ENCODE measurements at regions not wholly inside any gene's neighbourhood (a gene's known extent, or its start where the extent isn't known, plus 50 kb on each side); places are given as distances from the start of the nearest gene placed in this dataset.

GRCh38 chr10:128642502-128642901, 516.3 kb upstream of the MKI67 start:
- DNase-seq: no peak

DNA sequence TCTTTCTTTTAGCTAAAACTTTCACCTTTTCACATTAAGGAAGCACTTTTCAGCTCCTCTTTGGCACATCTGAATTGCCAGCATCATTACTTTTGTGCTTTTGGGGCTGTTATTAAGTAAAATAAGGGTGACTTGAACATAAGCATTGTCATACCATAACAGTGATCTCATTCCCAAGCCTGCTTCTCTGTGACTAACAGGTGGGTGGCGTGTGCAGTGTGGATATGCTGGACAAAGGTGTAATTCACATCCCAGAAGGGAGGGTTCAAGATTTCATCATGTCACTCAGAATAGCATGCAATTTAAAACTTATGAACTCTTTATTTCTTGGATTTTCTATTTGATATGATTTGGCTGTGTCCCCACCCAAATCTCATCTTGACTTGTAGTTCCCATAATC, 517.4 kb upstream of the MKI67 start:
- DNase-seq: no peak

DNA sequence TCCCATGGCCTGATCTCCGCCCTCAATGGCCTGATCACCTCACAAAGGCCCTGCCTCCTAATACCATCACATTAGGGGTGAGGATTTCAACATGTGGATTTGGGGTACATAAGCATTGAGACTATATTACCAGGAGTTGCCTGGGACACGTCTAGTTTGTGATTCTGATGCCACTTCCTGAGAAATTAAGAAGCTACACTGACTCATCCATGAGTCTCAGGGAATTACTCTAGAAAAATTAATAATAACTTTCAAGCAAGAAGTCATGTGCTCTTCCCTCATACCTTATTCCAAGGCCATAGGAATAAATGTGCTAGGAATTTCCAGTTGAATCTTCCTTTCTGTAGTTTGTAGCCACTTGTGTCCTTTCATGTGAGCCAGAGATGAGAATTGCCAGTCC, 519.3 kb upstream of the MKI67 start:
- DNase-seq: no peak

DNA sequence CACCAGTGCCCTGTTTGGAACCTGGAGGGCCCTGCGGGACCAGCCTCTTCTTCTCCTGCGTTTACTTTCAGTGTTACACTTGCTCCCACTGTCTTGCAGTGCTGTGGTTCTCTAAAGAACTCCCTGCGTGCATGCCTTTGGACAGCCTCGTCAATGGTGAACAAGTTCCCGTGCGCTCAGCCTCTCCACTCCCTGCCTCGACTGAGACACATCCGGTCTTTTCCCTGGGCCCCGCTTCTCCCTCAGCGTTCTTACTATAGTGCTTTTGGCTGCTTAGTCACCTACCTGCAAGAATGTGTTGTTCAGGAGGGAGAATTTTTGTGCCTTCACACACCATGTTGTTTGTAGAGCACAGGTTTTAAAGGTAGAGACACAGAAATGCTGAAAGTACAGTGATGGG, 520.7 kb upstream of the MKI67 start:
- DNase-seq: no peak

DNA sequence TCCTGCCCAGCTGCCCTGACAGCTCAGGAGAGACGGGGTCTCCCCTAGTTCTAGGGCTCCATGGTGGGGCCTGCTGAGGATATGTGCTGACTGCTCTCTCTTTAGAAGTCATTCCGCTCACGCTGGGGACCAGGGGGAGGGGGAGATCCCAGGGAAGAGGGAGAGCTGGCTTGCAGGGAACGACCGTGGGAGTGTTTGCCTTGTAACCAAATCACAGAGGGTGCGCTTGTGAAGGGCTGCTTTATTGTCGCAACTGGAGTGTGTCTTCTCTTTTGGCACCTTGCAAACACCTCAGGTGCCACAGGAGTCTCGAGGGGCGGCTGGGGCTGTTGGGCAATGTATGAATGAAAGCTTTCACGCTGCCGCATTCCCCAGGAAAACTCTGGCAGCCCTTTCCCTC, 531.3 kb upstream of the MKI67 start:
- DNase-seq: no peak

DNA sequence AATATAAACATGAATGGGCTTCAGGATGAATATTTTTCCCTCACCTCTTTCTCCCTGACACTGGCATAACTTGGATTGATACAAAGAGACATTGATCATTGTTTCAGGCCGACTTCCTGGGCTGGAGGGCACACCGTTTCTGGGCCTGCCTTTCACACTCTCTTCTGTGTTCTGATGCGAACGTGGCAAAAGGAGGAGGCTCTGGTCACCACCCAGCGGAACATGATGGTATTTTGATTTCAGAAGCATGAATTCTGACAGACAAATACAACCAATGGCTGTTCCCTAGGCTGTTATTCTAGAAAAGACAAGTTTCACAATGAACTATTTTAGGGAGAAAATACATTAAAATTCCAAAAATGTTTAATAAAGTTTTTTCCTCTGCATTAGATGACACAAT, 534.5 kb upstream of the MKI67 start:
- no peak for DNase-seq

DNA sequence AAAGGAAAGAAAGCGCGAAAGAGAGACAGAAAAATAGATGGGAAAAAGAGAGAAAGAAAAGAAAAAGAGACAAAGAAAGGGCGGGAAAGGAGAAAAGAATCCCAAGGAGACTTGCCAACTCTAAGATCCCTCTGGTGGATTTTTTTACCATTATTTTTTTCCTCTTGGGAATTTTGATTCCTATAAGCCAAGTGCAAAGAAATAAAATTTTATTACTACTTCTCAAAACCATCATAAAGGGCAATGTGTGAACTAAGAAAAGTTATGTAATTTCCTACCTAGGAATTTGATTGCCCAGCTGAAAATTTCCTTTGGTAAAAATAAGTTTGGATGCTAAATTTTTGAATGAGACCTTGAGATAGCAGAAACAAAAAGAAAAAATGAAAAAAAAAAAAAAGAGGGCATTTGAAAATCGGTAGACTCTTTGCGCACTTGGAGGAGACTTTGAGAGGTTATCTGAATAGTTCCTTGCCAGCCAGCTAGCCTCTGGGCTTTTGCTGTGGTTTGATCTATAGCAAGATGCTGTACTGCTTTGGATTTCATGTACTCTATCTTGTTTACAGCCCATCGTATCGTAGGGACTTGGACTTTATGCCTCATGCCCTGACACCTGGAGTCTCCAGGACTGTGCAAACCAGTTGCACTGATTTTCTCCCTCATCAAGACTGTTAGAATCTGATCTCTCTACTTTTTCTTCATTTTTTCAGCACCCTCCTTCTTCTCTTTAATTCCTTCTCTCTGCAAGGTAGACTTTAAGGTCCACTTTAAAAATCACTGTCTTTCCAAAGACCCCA, 535.4 kb upstream of the MKI67 start:
- no peak for DNase-seq

DNA sequence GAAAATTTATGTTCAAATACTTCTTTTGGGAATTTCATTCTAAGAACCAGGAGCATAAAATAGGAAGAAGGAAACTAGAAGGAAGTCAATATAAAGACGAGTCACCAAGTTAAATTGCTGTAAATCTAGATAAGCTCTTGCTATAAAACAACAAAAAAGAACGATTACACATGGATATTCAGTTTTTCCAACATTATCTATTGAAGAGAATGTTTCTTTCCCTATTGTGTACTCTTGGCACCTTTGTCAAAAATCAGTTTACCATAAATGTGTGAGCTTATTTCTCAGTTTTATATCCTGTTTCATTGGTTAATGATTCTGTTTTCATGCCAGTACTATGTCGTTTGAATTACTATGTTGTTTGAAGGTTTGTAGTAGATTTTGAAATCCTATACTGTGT, 536.3 kb upstream of the MKI67 start:
- no peak for DNase-seq

DNA sequence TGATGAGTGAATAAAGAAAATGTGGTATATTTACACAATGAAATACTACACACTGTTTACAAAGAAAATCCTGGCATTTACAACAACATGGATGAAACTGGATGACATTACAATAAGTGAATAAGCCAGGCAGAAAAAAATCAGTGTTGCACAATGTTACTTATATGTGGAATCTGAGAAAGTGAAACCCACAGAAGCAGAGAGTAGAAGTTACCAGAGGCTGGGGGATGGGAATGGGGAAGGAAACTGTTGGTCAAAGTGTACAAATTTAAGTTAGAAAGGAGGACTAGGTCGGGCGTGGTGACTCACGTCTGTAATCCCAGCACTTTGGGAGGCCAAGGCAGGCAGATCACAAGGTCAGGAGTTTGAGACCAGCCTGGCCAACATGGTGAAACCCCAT, 538.5 kb upstream of the MKI67 start:
- no peak for DNase-seq

DNA sequence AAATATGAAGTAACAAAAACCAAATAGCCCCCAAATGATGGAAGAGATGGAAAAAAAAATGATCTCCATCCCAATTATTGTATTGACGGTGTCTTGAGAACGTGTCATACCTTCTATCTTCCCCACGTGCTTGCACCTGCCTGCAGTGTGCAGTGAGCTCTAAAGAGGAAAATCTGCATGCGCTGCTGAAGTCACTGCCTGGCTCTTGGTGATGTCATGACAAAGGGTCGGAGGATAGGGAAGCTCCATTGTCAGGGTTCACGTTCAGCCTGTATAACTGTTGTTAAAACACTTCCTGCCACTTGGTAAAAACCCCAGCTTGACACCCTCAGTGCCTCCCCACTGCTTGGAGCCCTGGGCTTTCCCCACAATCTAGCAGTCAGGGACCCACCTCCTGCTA, 549.2 kb upstream of the MKI67 start:
- no peak for DNase-seq

- DNase-seq: no peak
Observed at GRCh38 chr10:128680116-128680515, 553.9 kb upstream of the MKI67 start.

GRCh38 chr10:128684215-128684614, 558.0 kb upstream of the MKI67 start:
- DNase-seq: no peak

GRCh38 chr10:128686630-128687278, 560.5 kb upstream of the MKI67 start:
- no peak for DNase-seq

- DNase-seq: no peak
Observed at GRCh38 chr10:128687408-128687807, 561.2 kb upstream of the MKI67 start.

DNA sequence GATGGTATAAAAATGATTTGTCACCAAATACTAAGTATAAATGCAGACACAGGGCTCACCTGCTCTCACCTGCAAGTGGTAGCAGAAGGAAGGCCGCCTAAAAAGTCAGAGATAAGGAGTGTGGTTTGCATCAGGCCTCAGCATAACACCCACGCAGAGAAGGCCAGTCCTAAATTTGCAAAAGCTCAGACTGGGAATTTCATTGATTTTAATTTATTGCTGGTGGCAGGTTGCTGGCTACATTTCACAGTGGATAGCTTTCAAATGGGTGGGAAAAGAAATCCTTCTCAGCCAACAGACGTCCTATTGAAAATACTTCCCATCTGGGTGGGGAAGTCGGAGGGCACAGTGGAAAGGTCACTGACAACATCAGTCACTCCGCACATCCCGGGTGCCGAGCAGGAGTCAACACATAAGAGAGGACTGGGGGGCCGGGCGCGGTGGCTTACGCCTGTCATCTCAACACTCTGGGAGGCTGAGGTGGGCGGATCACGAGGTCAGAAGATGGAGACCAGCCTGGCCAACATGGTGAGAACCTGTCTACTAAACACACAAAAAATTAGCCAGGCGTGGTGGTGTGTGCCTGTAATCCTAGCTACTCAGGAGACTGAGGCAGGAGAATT, 561.8 kb upstream of the MKI67 start:
- DNase-seq: no peak

DNA sequence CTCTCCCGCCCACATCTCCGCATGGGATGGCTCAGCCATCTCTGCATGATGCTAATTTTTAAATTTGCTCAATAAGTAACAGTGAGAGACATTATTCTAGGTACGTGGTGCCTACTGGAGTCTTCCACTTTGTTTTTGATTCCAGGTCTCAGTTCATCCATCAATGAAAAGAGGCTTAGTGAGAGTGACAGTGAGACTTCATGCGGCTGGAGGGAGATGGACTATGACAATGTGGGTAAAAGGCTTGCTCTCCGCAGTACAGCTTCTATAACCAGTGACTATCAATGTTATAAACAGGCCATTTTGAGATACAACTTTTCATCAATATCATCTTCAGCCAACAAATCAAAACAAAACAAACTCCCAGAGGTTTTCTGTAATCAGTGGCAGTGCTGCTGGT, 563.4 kb upstream of the MKI67 start:
- DNase-seq: no peak

DNA sequence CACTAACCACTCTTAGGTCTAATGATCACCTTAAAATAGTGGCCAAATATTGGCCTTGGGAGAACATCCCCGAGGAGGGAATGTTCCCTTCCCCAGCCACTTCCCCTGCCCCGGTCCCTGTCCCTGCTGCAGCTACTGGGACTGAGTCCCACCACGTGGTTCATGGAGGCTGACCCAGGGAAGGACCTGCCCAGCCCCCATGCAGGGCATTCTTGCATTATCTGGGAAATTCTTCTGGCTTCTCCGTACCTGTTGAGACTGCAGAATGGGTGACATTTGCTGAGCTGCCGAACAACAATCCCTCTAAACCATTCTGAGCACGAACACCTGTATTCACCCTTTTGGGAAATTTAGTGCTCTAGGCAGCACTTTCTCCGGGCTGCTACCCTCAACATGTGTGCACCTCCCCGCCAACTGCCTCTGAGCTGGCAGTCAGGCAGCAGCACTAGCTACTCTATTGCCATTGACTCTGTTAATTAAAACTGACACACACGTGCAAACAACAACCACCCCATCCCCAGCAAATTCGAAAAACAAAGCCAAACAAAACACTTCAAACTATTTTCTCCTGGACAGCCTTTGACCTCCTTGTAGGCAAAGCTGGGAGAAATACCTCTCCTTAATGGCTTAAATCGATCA, 567.4 kb upstream of the MKI67 start:
- DNase-seq: no peak

GRCh38 chr10:128694168-128694850, 568.1 kb upstream of the MKI67 start:
- no peak for DNase-seq

GRCh38 chr10:128694851-128695725, 568.9 kb upstream of the MKI67 start:
- DNase-seq: no peak

DNA sequence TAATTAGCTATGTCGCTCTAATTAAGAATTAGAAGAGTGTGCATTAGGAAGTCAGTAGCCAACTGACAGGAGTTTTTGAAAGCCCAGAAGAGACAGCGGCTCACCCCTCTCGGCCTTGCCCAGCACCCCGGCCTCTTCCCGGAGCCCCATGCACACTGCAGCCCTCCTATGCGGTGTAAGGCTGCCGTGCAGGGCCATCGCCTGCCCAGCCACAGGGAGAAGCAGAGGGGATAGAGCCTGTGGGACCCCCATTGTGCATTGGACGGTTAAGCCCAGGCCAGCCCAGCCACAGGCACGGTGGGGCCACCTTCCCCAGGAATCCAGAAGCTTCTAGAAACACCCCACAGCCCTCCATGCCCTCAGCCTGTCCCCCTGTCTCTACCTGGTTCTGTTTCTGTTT, 569.7 kb upstream of the MKI67 start:
- no peak for DNase-seq

- no peak for DNase-seq
Observed at GRCh38 chr10:128697437-128697836, 571.2 kb upstream of the MKI67 start.
